NCI-H1105 (cell line): ENCODE measurements at regions not wholly inside any gene's neighbourhood (a gene's known extent, or its start where the extent isn't known, plus 50 kb on each side); places are given as distances from the start of the nearest gene placed in this dataset.
"Not testable (repeated sequence)": the region's sequence is repeated elsewhere in the genome, so short reads cannot be mapped to it uniquely, and the experiment has no call there.

Experiments used
- DNase-seq: peaks from one replicate; lab custom pipeline; 2025; lab: John Stamatoyannopoulos, UW

DNA sequence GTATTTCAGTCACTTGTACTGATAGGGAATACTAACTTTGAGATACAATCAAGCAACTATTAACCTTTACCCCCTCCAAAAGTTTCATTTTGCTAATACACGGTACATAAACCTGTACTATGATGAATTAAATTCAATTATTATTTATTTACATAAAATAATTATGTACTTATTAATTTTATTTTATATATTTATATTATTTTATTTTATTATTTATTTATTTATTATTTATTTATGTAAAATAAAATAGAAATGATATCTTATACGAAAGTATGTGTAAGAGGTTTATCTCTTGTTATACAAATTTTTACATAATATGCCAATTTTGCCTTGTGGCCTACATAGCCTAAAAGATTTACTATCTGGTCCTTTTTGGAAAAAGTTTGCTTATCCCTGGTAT, 564.3 kb downstream of the SLITRK5 start:
- DNase-seq = no peak

DNA sequence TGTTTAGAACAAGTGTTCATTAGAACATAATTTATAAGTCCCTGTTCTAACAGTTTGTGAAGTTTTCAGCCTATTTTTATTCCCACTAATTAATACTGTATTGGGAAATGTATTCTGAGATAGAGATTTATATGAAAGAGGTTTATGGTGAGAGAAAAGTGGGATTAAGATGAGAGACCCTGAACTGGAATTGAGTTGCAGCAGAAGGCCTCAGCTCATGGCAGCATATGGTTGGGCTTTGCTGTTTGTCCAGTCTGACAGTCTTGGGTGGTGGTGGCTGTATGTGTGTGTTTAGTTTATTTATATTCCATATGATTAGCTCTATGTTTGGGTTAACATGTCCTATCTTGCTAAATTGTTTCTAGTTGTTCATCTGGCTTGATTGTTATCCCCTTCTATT, 575.1 kb downstream of the SLITRK5 start:
- no peak for DNase-seq

DNA sequence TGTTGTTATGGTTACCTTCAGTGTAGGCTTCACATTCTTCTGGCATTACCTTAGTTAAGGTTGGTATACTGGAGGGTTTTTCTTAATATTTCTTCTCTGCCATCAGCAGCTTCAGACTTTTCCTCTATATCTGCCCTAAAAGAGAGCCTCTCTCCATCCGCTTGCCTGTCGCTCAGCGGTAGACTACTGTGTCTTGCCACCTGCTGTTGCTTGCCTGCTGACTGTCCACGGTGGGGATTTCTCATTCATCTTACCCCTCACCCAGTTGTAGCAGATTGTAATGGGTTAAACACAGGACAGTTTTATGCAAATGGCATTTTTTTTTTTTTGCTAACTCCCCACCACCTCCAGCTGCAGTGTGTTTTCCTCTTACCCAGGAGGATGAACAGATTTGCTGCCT, 577.2 kb downstream of the SLITRK5 start:
- no peak for DNase-seq

DNA sequence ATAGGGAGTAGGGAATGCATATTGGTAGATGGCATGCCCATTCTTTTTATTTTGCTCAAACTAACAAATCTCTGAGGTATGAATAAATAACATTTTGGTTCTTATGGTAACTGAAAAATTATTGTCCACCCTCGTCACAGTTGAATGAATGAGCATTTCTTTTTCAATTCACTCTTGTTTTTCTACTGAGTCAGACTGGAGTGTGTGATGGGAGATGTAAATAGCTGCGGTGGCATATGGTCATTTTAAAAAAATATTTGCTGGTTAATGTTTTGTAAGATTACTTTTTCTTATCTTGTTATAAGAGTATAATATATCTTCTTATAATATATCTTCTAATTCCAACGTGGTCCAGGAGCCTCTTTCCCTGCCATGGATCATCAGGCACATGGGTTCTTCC, 586.5 kb downstream of the SLITRK5 start:
- no peak for DNase-seq

DNA sequence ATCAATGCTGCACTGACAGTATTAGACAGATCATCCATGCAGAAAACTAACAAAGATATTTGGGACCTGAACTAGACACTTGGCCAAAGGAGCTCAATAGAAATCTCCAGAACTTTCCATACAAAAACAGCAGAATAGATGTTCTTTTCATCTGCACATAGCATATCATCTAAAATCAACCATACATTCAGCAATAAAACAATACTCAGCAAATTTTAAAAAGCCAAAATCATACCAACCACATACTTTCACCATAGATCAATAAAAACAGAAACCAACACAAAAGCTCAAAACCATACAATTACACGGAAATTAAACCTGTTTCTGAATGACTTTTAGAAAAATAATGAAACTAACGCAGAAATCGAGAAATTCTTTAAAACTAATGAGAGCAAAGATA, 592.6 kb downstream of the SLITRK5 start:
- DNase-seq = no peak

DNA sequence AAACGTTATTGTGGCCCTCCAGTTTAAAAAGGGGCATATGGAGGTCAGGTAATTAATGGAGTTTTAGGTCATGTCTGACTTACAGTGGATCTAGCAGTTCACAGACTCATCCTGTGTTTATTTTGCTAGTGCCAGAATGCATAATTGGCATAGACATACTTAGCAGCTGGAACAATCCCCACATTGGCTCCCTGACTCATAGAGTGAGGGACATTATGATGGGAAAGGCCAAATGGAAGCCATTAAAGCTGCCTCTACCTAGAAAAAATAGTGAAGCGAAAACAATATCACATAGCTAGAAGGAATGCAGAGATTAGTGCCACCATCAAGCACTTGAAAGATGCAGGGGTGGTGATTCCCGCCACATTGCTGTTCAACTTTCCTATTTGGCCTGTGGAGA, 610.7 kb downstream of the SLITRK5 start:
- no peak for DNase-seq

DNA sequence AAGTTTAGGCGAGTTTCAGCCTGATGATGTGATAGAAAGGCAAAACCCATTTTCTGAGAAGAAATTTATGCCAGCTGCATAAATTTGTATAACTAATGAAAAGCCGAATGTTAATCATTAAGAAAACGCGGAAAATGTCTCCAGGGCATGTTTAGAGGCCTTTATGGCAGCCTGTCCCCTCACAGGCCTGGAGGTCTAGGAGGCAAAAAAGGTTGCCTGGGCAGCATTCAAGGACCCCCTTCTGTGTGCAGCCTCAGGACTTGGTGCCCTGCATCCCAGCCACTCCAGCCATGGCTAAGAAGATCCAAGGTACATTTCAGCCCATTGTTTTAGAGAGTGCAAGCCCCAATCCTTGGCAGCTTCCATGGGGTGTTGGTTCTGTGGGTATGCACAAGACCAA, 614.2 kb downstream of the SLITRK5 start:
- DNase-seq = no peak

DNA sequence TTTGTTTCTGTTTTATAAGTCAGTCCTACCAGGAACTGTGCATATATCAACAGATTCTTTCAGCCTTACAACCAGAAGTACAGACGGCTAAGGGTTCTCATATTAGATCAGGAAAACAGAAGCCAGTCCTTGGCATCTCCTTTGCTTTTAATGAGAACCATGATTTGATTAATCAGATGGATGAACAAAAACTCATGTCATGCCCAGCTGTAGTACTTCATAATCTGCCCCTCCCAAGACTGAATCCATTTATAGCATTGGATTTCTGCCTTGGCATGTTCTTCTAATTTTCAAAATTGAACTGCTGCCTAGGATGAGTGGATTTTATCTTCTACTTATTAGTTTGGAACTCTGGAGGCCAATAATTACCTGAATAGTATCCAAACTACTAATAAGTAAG, 617.2 kb downstream of the SLITRK5 start:
- no peak for DNase-seq

DNA sequence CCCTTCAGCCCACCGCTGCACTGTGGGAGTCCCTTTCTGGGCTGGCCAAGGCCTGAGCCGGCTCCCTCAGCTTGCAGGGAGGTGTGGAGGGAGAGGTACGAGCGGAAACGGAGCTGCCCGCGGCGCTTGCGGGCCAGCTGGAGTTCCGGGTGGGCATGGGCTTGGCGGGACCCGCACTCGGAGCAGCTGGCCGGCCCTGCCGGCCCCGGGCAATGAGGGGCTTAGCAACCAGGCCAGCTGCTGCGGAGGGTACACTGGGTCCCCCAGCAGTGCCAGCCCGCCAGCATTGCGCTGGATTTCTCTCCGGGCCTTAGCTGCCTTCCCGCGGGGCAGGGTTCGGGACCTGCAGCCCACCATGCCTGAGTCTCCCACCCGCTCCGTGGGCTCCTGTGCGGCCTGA, 620.6 kb downstream of the SLITRK5 start:
- not testable (repeated sequence) for DNase-seq

DNA sequence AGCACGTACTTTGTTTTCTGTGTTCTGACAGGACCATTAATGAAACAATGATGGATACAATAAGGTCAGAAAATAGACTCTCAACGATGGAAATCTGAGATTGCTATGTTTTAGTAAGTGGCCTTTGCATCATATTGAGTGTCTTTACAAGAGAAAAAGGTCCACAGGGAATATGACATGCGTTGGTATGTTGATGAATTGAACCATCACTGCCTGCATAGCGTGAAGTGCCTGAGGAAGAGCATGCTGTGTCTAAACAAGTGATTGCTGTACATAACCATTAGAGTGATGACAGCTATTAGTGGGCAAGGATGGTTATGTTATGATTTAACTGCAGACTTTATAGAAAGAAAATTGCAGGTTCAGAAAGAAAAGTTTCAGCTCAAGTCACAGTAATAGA, 623.2 kb downstream of the SLITRK5 start:
- no peak for DNase-seq

DNA sequence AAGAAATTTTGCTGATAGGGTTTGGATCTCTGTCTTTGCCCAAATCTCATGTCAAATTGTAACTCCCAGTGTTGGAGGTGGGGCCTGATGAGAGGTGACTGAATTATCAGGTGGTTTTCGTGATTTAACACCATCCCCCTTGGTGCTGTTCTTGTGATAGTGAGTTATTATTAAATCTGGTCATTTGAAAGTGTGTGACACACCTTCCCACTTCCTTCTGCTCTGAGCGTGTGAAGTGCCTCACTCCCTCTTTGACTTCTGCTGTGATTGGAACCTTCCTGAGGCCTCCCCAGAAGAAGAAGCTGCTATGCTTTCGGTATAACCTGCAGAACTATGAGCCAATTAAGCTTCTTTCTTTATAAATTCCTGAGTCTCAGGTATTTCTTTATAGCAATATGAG, 632.0 kb downstream of the SLITRK5 start:
- no peak for DNase-seq

DNA sequence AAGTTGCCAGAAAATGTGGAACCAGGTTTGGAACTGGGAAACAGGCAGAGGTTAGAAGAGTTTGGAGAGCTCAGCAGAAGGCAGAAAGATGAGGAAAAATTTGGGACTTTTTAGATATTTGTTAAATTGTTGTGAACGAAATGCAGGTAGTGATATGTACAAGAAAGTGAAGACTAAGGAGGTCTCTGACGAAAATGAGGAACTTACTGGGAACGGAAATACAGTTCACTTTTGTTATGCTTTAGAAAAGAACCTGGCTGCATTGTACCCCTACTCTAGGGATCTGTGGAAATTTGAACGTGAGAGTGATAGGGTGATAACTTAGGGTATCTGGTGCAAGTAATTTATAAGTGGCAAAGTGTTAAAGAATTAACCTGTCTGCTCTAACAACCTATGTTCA, 632.4 kb downstream of the SLITRK5 start:
- no peak for DNase-seq

DNA sequence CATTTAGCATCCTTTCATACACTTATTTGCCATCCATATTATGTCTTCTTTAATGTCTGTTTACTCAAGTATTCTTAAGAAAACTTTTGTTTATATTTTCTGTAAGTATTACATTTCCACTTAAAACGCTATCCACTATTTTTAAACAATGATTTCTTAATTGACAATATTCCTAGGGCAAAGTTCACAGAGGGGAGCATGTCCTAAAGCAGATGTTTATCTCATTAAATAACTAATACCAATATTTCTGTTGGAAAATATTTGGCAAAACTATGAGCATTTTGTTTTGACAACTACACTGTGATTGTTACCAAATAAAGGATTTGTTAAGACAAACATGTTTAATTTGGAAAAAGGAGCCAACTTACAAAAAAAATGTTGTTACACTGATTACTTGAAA, 643.3 kb downstream of the SLITRK5 start:
- DNase-seq = no peak

DNA sequence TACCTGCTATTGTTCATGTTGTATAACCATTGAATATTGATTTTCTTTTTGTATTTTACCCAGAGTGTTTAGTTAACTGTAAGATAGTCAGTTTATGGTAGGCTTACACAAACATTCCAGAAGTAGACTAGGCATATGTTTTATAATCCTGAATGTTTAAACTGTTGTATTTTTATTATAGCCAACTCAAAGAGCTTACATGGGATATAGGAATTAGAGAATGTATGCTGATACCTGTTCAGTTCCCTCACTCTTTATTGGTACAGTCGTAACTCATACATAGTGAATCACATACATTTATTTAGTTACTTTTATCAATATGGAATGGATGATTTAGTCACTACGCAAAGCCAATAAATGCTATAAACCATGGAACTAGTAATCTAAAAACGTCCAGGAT, 657.9 kb downstream of the SLITRK5 start:
- DNase-seq = no peak

DNA sequence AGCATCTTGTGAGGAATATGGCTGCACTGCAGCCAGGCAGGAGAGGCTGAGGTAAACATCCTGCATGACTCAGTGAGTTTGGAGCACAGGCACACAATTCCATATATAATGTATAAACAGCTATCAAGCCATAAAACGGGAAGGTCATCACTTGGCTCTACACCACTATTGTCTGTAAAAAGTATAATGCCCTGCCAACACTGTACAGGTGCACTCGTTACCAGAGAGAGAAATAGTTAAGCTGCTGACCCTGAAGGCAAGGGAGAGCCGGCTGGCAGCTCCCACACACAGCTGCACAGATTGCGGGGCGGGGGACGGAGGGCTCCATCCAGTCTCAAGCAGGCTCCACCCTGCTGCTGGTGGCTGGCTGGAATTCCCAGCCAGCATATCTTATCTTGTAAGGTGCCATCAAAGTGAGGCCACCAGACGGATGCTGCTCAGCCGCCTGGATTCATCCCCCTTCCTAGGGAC, 668.1 kb downstream of the SLITRK5 start:
- DNase-seq = no peak

DNA sequence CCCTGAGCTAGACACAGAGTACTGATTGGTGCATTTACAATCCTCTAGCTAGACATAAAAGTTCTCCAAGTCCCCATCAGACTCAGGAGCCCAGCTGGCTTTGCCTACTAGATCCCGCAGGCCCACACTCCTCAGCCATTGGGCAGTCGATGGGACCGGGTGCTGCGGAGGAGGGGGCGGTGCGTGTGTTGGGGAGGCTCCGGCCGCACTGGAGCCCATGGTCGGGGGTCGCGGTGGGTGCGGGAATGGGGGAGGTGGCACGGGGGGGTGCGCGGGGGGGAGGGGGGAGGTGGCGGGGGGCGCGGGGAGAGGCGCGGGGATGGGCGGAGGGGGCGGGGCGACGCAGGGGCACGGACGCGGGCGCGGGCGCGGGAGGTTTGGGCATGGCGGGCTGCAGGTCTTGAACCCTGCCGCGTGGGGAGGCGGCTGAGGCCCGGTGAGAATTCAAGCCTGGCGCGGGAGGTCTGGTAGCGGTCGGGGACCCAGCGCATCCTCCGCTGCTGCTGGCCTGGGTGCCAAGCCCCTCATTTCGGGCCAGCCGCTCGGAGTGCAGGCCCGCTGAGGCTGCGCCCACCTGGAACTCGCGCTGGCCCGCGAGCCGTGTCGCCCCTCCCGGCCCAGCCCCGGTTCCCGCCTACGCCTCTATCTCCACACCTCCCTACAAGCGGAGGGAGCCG, 674.1 kb downstream of the SLITRK5 start:
- no peak for DNase-seq

DNA sequence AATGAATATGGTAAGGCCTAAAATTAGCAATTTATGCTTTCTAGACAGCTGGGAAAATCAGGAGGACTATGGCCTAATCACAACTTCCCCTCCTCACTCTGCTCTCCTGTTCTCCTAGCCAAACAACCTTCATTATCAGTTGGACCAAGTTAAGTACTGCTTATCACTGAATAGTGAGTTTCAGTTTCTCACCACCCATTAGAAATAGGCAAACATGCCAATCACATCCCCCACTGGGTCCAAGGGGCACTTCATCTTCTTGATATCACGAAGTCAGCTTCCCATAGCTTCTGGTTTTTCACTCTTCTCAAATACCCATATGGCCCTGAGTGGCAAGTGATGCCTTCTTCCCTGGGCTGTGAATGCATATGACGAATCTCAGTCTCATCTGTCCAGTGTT, 689.6 kb downstream of the SLITRK5 start:
- no peak for DNase-seq

DNA sequence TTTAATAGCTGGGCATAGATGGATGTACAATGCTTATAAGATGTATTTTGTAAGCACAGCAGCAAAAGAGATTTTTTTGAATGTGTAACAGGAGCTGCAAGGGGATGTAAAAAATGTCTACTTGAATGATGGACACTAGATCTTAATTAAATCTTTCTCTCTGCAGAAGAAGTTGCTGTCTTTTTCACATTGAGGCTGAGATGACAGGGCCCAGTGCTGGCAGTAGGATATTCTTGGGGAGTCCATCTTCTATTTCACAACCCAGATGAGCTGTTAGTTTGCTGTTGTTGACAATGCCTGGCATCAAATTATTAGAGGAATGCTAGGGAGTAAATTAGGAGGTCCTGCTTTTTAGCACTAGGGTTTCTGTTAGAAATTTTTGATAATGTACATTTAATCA, 698.7 kb downstream of the SLITRK5 start:
- no peak for DNase-seq

DNA sequence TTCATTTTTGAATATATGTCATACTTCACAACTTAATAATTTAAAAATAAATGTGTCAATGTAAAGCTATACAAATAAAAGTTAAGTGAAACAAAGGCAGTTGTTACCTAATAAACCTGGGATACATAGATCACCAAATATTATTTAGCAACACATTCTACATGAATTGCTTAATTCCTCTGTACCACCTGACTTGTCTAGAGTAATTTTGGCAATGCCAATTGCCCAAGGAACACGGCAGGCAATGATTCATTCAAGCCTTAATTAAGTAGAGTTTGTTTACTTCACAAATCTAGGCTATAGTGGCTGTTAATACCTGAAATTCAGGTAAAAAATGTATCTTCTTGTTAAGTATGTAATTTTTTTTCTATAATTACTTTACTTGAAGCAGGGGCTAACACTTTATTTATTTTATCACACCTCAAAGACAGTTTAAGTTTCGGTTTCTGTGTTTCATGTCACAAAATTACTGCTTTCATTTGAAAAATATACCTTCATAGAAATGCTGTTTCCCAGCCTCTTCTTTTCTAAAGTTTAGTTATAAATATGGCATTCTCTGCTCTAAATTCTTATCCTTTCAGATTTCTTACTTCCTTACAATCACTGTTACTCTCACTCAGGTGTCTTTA, 705.7 kb downstream of the SLITRK5 start:
- no peak for DNase-seq

DNA sequence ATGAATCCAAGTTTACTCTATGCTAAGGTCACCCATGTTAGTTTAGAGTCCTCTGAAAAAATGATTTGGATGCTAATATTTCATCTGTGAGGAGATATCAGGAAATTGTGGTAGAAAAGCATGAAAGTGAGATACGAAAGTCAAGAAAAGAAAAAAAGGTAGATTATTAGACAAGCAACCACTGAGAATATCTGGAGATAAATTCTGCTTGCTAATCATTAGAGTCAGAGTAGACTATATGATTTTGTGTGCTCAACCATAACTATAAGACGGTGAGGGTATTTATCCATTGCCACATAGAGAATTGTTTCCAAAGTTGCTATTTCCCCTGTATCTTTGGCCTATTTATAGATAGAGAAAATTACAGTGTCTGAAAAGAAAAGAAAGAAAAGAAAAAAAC, 706.7 kb downstream of the SLITRK5 start:
- no peak for DNase-seq

DNA sequence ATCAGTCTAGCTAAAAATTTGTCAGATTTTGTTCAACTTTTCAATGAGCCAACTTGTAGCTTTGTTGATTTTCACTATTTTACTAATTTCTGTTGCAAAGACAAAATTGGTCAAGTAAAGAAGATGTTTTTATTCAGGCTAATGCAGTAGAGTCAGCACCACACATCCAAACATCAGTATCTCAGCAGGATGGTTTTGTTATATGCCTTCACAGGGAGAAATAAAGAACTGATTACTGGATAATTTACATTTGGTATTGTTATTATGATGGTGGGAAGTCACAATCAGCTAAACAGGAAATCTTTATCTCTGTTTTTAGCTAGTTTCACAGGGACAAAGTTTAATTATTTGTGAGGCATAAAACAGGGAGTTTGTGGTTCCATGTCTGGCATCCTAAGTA, 713.4 kb downstream of the SLITRK5 start:
- no peak for DNase-seq

DNA sequence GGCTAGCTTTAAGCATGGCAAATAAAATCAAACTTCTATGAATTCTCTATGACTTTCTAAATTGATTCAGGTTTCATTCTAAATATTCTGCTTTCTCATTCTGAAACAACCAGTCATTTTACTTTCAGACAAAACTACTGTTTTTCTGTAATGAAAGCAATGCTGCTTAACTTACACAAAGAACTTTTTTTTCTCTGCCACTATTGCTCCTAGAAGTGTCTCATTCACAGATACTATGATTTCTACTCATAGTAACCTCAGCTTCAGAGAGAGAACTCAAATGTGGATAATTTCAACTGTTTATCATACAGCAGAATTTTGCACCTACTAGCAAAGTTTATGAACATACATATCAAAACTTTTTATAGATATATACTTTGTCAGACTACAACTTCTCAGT, 724.6 kb downstream of the SLITRK5 start:
- DNase-seq = no peak

DNA sequence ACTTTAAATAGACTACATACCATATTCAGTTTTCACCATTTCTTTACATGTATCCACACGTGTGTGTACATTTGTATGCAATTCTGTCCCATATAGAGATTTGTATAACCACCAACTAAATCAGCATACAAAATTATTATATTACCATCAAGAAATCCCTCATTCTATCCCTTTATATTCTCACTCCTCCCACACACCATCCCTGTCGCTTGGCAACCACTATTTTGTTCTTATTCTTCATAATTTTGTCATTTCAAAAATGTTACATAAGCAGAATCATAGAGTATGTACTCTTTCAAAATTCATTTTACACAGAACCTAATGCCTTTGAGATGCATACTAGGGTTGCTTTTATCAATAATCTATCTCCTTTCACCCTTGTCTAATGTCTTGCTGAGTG, 740.5 kb downstream of the SLITRK5 start:
- DNase-seq = no peak

DNA sequence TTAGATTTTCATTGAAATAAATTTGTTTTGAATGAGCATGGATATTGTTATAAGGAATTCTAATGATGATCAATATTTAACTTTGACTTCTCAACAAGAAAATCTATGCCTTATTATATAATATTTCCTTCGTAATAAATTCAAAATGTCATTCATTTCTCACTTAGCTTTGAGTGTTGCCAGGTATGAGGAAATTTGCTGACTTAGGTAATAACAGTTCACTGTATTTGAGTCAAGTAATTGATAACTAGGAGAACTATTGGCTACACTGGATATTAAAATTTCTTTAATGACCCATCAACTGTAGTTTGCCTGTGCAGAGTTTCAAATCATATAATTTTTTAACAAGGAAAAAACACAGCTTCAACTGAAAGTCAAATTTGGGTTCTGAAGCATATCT, 746.6 kb downstream of the SLITRK5 start:
- DNase-seq = no peak
